ENCODE measurements at regions not wholly inside any gene's neighbourhood (a gene's known extent, or its start where the extent isn't known, plus 50 kb on each side); places are given as distances from the start of the nearest gene placed in this dataset.

DNA sequence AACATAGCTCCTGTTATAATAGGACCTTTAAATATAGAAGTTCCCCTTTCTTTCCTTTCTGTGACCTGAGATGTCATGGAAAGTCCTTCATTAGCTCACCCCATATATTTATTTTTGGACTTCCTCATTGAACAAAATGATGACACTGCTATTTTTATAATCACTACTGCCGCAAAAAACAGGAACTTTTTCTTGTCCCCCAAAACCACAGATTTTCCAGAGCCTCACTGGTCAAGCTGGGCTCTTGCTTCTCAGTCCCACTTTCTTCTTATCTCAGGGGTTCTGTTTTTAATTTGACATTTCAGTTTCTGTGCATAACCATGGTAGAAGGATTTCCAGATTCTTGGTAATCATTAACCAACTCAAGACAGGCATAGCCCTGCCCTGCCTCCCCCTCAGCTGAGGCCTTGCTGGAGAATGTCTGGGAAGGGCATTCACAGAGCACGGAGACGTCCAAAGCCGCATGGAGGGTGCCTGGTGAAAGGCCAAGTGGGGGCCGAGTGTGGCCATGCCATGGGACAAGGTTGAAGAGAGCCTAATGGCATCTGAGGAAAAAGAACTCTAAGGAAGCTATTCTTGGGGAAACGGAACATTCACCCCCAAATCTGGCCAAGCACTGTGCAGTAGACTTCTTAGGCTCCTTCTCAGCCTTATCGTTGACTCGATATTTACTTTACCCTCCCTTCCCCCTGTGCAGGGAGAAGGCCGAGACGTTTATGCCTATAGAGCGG lies 73.7 kb downstream of the EDN1 start:
- H4K91ac ChIP-seq (ENCODE audit: insufficient read length, low read depth, low read length), result no peak overlapping the region
- no peak overlapping the region for H3K23ac ChIP-seq (ENCODE audit: insufficient read length, low read depth, low read length)
- no peaks in the 10 kb centered on the region for H3K9me3 ChIP-seq (ENCODE audit: control insufficient read depth, low read depth, low read length)
- no peak overlapping the region for H3K14ac ChIP-seq (ENCODE audit: insufficient read depth, low read length)
- no peaks in the 10 kb centered on the region for H3K23me2 ChIP-seq (ENCODE audit: insufficient read length, low read depth, low read length, poor library complexity, severe bottlenecking)
- no peak overlapping the region for H3K18ac ChIP-seq (ENCODE audit: insufficient read length, low read depth, low read length)
- no peak overlapping the region for H4K8ac ChIP-seq (replicated peaks; ENCODE audit: insufficient read length, low read depth, low read length)
- H2BK120ac ChIP-seq (ENCODE audit: low read depth, low read length, poor library complexity, severe bottlenecking), result no peak overlapping the region
- H3K56ac ChIP-seq (ENCODE audit: insufficient read length, low read depth, low read length), result no peak overlapping the region
- no peak overlapping the region for H2BK12ac ChIP-seq (ENCODE audit: insufficient read length, low read depth, low read length)
- H2BK5ac ChIP-seq (ENCODE audit: insufficient read length, low read length), result no peak overlapping the region
- no peak overlapping the region for H4K5ac ChIP-seq (ENCODE audit: insufficient read length, low read depth, low read length)
- no peak overlapping the region for H2BK20ac ChIP-seq (ENCODE audit: low read depth, low read length, poor library complexity, severe bottlenecking)
- no peaks in the 10 kb centered on the region for H3K27me3 Mint-ChIP-seq (ENCODE audit: low read depth)
- no peak overlapping the region for H2AFZ ChIP-seq (ENCODE audit: low read length)
- peak overlapping the region in 1 of 3 experiments; percentile 6; a peak in 2 of 7 replicates for H3K27ac Mint-ChIP-seq
- TF ChIP-seq, protein P1, sequence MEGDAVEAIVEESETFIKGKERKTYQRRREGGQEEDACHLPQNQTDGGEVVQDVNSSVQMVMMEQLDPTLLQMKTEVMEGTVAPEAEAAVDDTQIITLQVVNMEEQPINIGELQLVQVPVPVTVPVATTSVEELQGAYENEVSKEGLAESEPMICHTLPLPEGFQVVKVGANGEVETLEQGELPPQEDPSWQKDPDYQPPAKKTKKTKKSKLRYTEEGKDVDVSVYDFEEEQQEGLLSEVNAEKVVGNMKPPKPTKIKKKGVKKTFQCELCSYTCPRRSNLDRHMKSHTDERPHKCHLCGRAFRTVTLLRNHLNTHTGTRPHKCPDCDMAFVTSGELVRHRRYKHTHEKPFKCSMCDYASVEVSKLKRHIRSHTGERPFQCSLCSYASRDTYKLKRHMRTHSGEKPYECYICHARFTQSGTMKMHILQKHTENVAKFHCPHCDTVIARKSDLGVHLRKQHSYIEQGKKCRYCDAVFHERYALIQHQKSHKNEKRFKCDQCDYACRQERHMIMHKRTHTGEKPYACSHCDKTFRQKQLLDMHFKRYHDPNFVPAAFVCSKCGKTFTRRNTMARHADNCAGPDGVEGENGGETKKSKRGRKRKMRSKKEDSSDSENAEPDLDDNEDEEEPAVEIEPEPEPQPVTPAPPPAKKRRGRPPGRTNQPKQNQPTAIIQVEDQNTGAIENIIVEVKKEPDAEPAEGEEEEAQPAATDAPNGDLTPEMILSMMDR (conservative IDR thresholded peaks at IDR 0.05), result no peak
- H3K4me1 ChIP-seq (ENCODE audit: insufficient read depth, low read length), result no peaks in the 10 kb centered on the region
- peaks cover 0 to 6% (median 1%) of the 10 kb centered on the region in 3 experiments; a peak in 1 of 7 replicates for H3K36me3 Mint-ChIP-seq (ENCODE audit: insufficient read depth in 1 of 3, low read depth in 3 of 3)
- no peaks in the 10 kb centered on the region for H3K9me3 Mint-ChIP-seq
- no peak overlapping the region for H3K4me2 ChIP-seq (ENCODE audit: insufficient read depth, insufficient read length, low read length)
- peaks cover 9 to 14% of the 10 kb centered on the region in 2 experiments for H3K4me1 Mint-ChIP-seq
- DNase-seq, result no peak
- no CpG with 5 or more reads among the region's 11 CpGs for WGBS (ENCODE audit: extremely low coverage, insufficient read length, low lambda C conversion rate)
- no peaks in the 10 kb centered on the region for H3K27me3 ChIP-seq (ENCODE audit: insufficient read depth, low read length)
- H2BK15ac ChIP-seq (ENCODE audit: low read depth, low read length), result no peak overlapping the region
- H4K20me1 ChIP-seq (ENCODE audit: control insufficient read depth, insufficient read depth, insufficient read length), result no peaks in the 10 kb centered on the region
- no peak overlapping the region for H3K9ac ChIP-seq (ENCODE audit: extremely low read depth, insufficient read length, low read length)
- H3K4me3 Mint-ChIP-seq, result no peak overlapping the region
- no peak overlapping the region for H3T11ph ChIP-seq (ENCODE audit: low read length)
- H2AK5ac ChIP-seq (ENCODE audit: insufficient read length, low read length), result no peak overlapping the region
- H3K27ac ChIP-seq (ENCODE audit: insufficient read length, low read depth, low read length), result no peak overlapping the region
- H3K4ac ChIP-seq (ENCODE audit: low read depth, low read length), result no peak overlapping the region
- H3K79me2 ChIP-seq (ENCODE audit: insufficient read depth, low read length), result no peaks in the 10 kb centered on the region
- H3K79me1 ChIP-seq (ENCODE audit: insufficient read depth, low read depth, low read length, poor library complexity, severe bottlenecking), result no peaks in the 10 kb centered on the region

Measured in H9 (cell line).